Brain microvascular endothelial cell (primary cell): ENCODE measurements at regions not wholly inside any gene's neighbourhood (a gene's known extent, or its start where the extent isn't known, plus 50 kb on each side); places are given as distances from the start of the nearest gene placed in this dataset.

ENCODE experiments used
- DNase-seq: peaks from one replicate; pipeline ENCODE4 v3.0.0-alpha.2; 2020
- H3K27ac ChIP-seq: fragments of 250-450 bp; sonication (Bioruptor Pico); 2 replicates; pipeline ENCODE4 v1.5.1; 2020; ENCODE audit warnings: mild to moderate bottlenecking, moderate library complexity
- H3K27me3 ChIP-seq: fragments of 250-450 bp; sonication (Bioruptor Pico); replicated peaks from 2 replicates; pipeline ENCODE4 v1.5.1; 2020; ENCODE audit warnings: mild to moderate bottlenecking
- H3K36me3 ChIP-seq: fragments of 250-450 bp; sonication (Bioruptor Pico); replicated peaks from 2 replicates; pipeline ENCODE4 v1.5.1; 2020; ENCODE audit warnings: mild to moderate bottlenecking
- H3K4me3 ChIP-seq: 2 replicates; pipeline ENCODE4 v1.5.1; 2011; ENCODE audit warnings: low read depth, mild to moderate bottlenecking, control low read depth, low read length, moderate library complexity
- in situ Hi-C: cut with HindIII; loops from 2 replicates; pipeline ENCODE4 v1.10.0; 2017; ENCODE audit warnings: low sequenced_read_pairs, low pct_ligation_motif_present
- TF ChIP-seq, protein P1 (sequence below): IDR thresholded peaks from 2 replicates; pipeline ENCODE4 v1.5.1; 2011; ENCODE audit warnings: low read depth, mild to moderate bottlenecking, moderate library complexity, low read length, control low read depth, inconsistent platforms; ENCODE audit errors: missing control alignments

DNA sequence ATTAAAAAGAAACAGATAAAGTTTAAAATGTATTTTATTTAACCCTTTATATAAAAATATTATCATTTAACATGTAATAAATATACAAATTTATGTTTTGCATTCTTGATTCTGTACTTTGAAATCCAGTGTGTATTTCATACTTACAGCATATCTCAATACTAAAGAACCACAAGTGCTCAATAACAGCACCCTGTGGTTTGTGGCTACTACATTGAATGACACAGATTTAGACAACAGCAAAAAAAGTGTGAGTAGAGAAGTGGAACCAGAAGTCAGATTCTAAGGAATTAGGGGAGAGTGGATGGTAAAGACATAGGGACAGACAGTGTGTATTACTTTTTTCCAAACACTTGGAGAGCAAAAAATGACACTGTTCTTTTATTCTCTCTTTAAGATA is 524.5 kb downstream of the BMP2 start:
- in situ Hi-C loops: no loop called here
- Histone ChIP-seq H3K36me3 (no peaks in the 10 kb centered on the region), H3K4me3 (no peak overlapping the region), H3K27ac (no peak overlapping the region), H3K27me3 (no peaks in the 10 kb centered on the region)
- TF ChIP-seq, protein P1, sequence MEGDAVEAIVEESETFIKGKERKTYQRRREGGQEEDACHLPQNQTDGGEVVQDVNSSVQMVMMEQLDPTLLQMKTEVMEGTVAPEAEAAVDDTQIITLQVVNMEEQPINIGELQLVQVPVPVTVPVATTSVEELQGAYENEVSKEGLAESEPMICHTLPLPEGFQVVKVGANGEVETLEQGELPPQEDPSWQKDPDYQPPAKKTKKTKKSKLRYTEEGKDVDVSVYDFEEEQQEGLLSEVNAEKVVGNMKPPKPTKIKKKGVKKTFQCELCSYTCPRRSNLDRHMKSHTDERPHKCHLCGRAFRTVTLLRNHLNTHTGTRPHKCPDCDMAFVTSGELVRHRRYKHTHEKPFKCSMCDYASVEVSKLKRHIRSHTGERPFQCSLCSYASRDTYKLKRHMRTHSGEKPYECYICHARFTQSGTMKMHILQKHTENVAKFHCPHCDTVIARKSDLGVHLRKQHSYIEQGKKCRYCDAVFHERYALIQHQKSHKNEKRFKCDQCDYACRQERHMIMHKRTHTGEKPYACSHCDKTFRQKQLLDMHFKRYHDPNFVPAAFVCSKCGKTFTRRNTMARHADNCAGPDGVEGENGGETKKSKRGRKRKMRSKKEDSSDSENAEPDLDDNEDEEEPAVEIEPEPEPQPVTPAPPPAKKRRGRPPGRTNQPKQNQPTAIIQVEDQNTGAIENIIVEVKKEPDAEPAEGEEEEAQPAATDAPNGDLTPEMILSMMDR: no peak
- DNase-seq: no peak

GRCh38 chr20:7294816-7295360 is 527.4 kb downstream of the BMP2 start:
- DNase-seq: no peak
- in situ Hi-C loops: no loop called here
- H3K36me3 ChIP-seq: no peaks in the 10 kb centered on the region
- TF ChIP-seq, protein P1: no peak
- no peak overlapping the region for H3K4me3 ChIP-seq
- H3K27me3 ChIP-seq: no peaks in the 10 kb centered on the region
- no peak overlapping the region for H3K27ac ChIP-seq

GRCh38 chr20:7301807-7302206 is 534.3 kb downstream of the BMP2 start:
- TF ChIP-seq, protein P1: no peak
- H3K27ac ChIP-seq: no peak overlapping the region
- H3K4me3 ChIP-seq: no peak overlapping the region
- in situ Hi-C loops: no loop called here
- DNase-seq: no peak
- no peaks in the 10 kb centered on the region for H3K27me3 ChIP-seq
- H3K36me3 ChIP-seq: no peaks in the 10 kb centered on the region

- Histone ChIP-seq H3K36me3 (no peaks in the 10 kb centered on the region), H3K4me3 (no peak overlapping the region), H3K27ac (no peak overlapping the region), H3K27me3 (no peaks in the 10 kb centered on the region)
- TF ChIP-seq, protein P1: no peak
- in situ Hi-C loops: no loop called here
- no peak for DNase-seq
These were observed 534.8 kb downstream of the BMP2 start for GRCh38 chr20:7302250-7302649.

GRCh38 chr20:7305976-7306375 is 538.5 kb downstream of the BMP2 start:
- no peak for DNase-seq
- Histone ChIP-seq H3K36me3 (no peaks in the 10 kb centered on the region), H3K27ac (no peak overlapping the region), H3K4me3 (no peak overlapping the region), H3K27me3 (no peaks in the 10 kb centered on the region)
- TF ChIP-seq, protein P1: no peak
- in situ Hi-C loops: no loop called here

GRCh38 chr20:7308163-7308562 is 540.7 kb downstream of the BMP2 start:
- H3K4me3 ChIP-seq: no peak overlapping the region
- H3K27me3 ChIP-seq: no peaks in the 10 kb centered on the region
- in situ Hi-C loops: no loop called here
- no peaks in the 10 kb centered on the region for H3K36me3 ChIP-seq
- DNase-seq: no peak
- TF ChIP-seq, protein P1: no peak
- no peak overlapping the region for H3K27ac ChIP-seq
